Suprapubic skin (tissue), 3 donors: ENCODE measurements at regions not wholly inside any gene's neighbourhood (a gene's known extent, or its start where the extent isn't known, plus 50 kb on each side); places are given as distances from the start of the nearest gene placed in this dataset.

Source experiments
- CTCF ChIP-seq, 2 donors: fragments of 200-600 bp in 1 of 2; fragments of 450-650 bp in 1 of 2; sonication (generic) in 1 of 2; IDR thresholded peaks; one replicate each; pipeline ENCODE4 v1.5.1; 2016 to 2019; ENCODE audit warnings: antibody characterized with exemption in 2 of 2, mild to moderate bottlenecking in 1 of 2, moderate library complexity in 1 of 2
- EP300 ChIP-seq: sonication (generic); formaldehyde crosslinking; IDR thresholded peaks from one replicate; pipeline ENCODE4 v1.6.1; 2017; ENCODE audit warnings: antibody characterized with exemption
- POLR2A ChIP-seq, 2 donors: fragments of 450-650 bp; IDR thresholded peaks; one replicate each; pipeline ENCODE4 v1.6.1; 2017; ENCODE audit warnings: antibody characterized with exemption in 2 of 2, mild to moderate bottlenecking in 2 of 2, moderate library complexity in 2 of 2

- no peak for TF ChIP-seq EP300
- TF ChIP-seq CTCF (IDR thresholded peaks at IDR 0.05), result no peak
- no peak for TF ChIP-seq POLR2A (IDR thresholded peaks at IDR 0.05)
Measured at GRCh38 chr2:208549546-208550158, 143.1 kb downstream of the PTH2R start.
